HEK293 (cell line): ENCODE measurements at regions not wholly inside any gene's neighbourhood (a gene's known extent, or its start where the extent isn't known, plus 50 kb on each side); places are given as distances from the start of the nearest gene placed in this dataset.

Experiments used
- CTCF ChIA-PET: fragments of 350-600 bp; formaldehyde crosslinking; extraction: SDS; loops from one replicate; lab custom pipeline; 2021; ENCODE audit warnings: antibody characterized with exemption; lab: Yijun Ruan, JAX
- POLR2A ChIA-PET: fragments of 300-600 bp; formaldehyde crosslinking; extraction: SDS; loops from one replicate; lab custom pipeline; 2020; ENCODE audit warnings: antibody characterized with exemption, inconsistent platforms; lab: Yijun Ruan, JAX
- H3K27ac ChIP-seq: fragments of 200-500 bp; sonication (Bioruptor generic); 2 replicates; pipeline ENCODE4 v1.5.1; 2014; ENCODE audit warnings: low read depth, low read length, control low read depth, inconsistent platforms; ENCODE audit errors: extremely low read depth
- H3K36me3 ChIP-seq, 2 experiments: fragments of 200-500 bp in 1 of 2; sonication (Bioruptor generic) in 1 of 2; 1 replicate in 1 of 2; 2 replicates in 1 of 2; pipeline ENCODE4 v1.5.1; 2014 to 2017; ENCODE audit warnings: inconsistent platforms in 2 of 2, low read length in 2 of 2; ENCODE audit not compliant: control insufficient read depth in 2 of 2, insufficient read depth in 1 of 2
- H3K4me1 ChIP-seq: fragments of 200-500 bp; sonication (Bioruptor generic); 2 replicates; pipeline ENCODE4 v1.5.1; 2014; ENCODE audit warnings: mild to moderate bottlenecking, low read length, inconsistent platforms; ENCODE audit not compliant: control insufficient read depth, insufficient read depth
- H3K4me3 ChIP-seq: 2 replicates; pipeline ENCODE4 v1.5.1; 2011; ENCODE audit warnings: low read depth, mild to moderate bottlenecking, control low read depth, low read length, moderate library complexity
- H3K9me3 ChIP-seq: fragments of 200-500 bp; sonication (Bioruptor generic); 2 replicates; pipeline ENCODE4 v1.5.1; 2014; ENCODE audit warnings: low read depth, low read length, inconsistent platforms; ENCODE audit not compliant: control insufficient read depth, insufficient read depth
- HOXC10 ChIP-seq: sonication (generic); formaldehyde crosslinking; IDR thresholded peaks from 2 replicates; pipeline ENCODE4 v1.8.1; 2023; ENCODE audit warnings: mild to moderate bottlenecking, missing genetic modification reagents
- HOXD13 ChIP-seq: sonication (generic); formaldehyde crosslinking; IDR thresholded peaks from 2 replicates; pipeline ENCODE4 v1.8.0; 2022; ENCODE audit warnings: missing genetic modification reagents, borderline replicate concordance
- PRDM1 ChIP-seq: fragments of 450-650 bp; formaldehyde crosslinking; IDR thresholded peaks from 2 replicates; pipeline ENCODE4; 2016; ENCODE audit warnings: missing biosample characterization, missing genetic modification characterization
- SALL2 ChIP-seq: fragments of 450-650 bp; formaldehyde crosslinking; IDR thresholded peaks from 2 replicates; pipeline ENCODE4 v1.5.0; 2017; ENCODE audit warnings: missing biosample characterization, mild to moderate bottlenecking, missing genetic modification characterization, borderline replicate concordance
- ZNF112 ChIP-seq: fragments of 450-650 bp; formaldehyde crosslinking; IDR thresholded peaks from 2 replicates; pipeline ENCODE4 v1.5.0; 2017; ENCODE audit warnings: missing biosample characterization, missing genetic modification characterization
- ZNF121 ChIP-seq: fragments of 450-650 bp; formaldehyde crosslinking; IDR thresholded peaks from 2 replicates; pipeline ENCODE4 v1.5.1; 2016; ENCODE audit warnings: missing biosample characterization, missing genetic modification characterization
- ZNF146 ChIP-seq: fragments of 450-650 bp; formaldehyde crosslinking; IDR thresholded peaks from 2 replicates; pipeline ENCODE4 v1.5.1; 2016; ENCODE audit warnings: missing biosample characterization, missing genetic modification characterization
- ZNF19 ChIP-seq: fragments of 450-650 bp; formaldehyde crosslinking; IDR thresholded peaks from 2 replicates; pipeline ENCODE4; 2016; ENCODE audit warnings: missing biosample characterization, missing genetic modification characterization, low read depth
- ZNF221 ChIP-seq: fragments of 450-650 bp; formaldehyde crosslinking; IDR thresholded peaks from 2 replicates; pipeline ENCODE4 v1.5.1; 2017; ENCODE audit warnings: missing biosample characterization, missing genetic modification characterization, borderline replicate concordance
- ZNF239 ChIP-seq: fragments of 450-650 bp; formaldehyde crosslinking; IDR thresholded peaks from 2 replicates; pipeline ENCODE4 v1.5.1; 2016; ENCODE audit warnings: missing biosample characterization, missing genetic modification characterization
- ZNF292 ChIP-seq: fragments of 450-650 bp; formaldehyde crosslinking; IDR thresholded peaks from 2 replicates; pipeline ENCODE4 v1.5.1; 2016; ENCODE audit warnings: low read depth, missing biosample characterization, missing genetic modification characterization, borderline replicate concordance
- ZNF335 ChIP-seq: fragments of 450-650 bp; formaldehyde crosslinking; conservative IDR thresholded peaks from 2 replicates; pipeline ENCODE4 v1.5.1; 2016; ENCODE audit warnings: missing biosample characterization, missing genetic modification characterization
- ZNF366 ChIP-seq: fragments of 450-650 bp; formaldehyde crosslinking; conservative IDR thresholded peaks from 2 replicates; pipeline ENCODE4 v1.5.1; 2016; ENCODE audit warnings: missing biosample characterization, missing genetic modification characterization
- ZNF423 ChIP-seq: fragments of 450-650 bp; formaldehyde crosslinking; IDR thresholded peaks from 2 replicates; pipeline ENCODE4 v1.5.1; 2016; ENCODE audit warnings: missing biosample characterization, missing genetic modification characterization
- ZNF521 ChIP-seq: fragments of 450-650 bp; formaldehyde crosslinking; IDR thresholded peaks from 2 replicates; pipeline ENCODE4 v1.5.1; 2017; ENCODE audit warnings: missing biosample characterization, mild to moderate bottlenecking, missing genetic modification characterization
- ZNF544 ChIP-seq: fragments of 450-650 bp; formaldehyde crosslinking; IDR thresholded peaks from 2 replicates; pipeline ENCODE4 v1.5.0; 2017; ENCODE audit warnings: missing biosample characterization, missing genetic modification characterization
- ZNF548 ChIP-seq: fragments of 450-650 bp; formaldehyde crosslinking; IDR thresholded peaks from 2 replicates; pipeline ENCODE4 v1.5.1; 2016; ENCODE audit warnings: missing biosample characterization, missing genetic modification characterization
- ZNF555 ChIP-seq: fragments of 450-650 bp; formaldehyde crosslinking; conservative IDR thresholded peaks from 2 replicates; pipeline ENCODE4 v1.5.1; 2017; ENCODE audit warnings: missing biosample characterization, mild to moderate bottlenecking, missing genetic modification characterization, inconsistent platforms
- ZNF560 ChIP-seq: fragments of 450-650 bp; formaldehyde crosslinking; IDR thresholded peaks from 2 replicates; pipeline ENCODE4 v1.5.1; 2017; ENCODE audit warnings: missing biosample characterization, missing genetic modification characterization, borderline replicate concordance
- ZNF585B ChIP-seq: fragments of 450-650 bp; formaldehyde crosslinking; IDR thresholded peaks from 2 replicates; pipeline ENCODE4 v1.5.1; 2016; ENCODE audit warnings: missing biosample characterization, missing genetic modification characterization
- ZNF623 ChIP-seq: fragments of 450-650 bp; formaldehyde crosslinking; IDR thresholded peaks from 2 replicates; pipeline ENCODE4 v1.5.1; 2016; ENCODE audit warnings: missing biosample characterization, missing genetic modification characterization
- ZNF629 ChIP-seq: fragments of 450-650 bp; formaldehyde crosslinking; IDR thresholded peaks from 2 replicates; pipeline ENCODE4 v1.5.1; 2017; ENCODE audit warnings: missing biosample characterization, missing genetic modification characterization
- ZNF664 ChIP-seq: fragments of 450-650 bp; formaldehyde crosslinking; IDR thresholded peaks from 2 replicates; pipeline ENCODE4 v1.5.1; 2016; ENCODE audit warnings: missing biosample characterization, missing genetic modification characterization
- ZNF791 ChIP-seq: fragments of 450-650 bp; formaldehyde crosslinking; IDR thresholded peaks from 2 replicates; pipeline ENCODE4 v1.5.1; 2016; ENCODE audit warnings: missing biosample characterization, missing genetic modification characterization
- TF ChIP-seq, protein P1 (sequence below): fragments of 450-650 bp; formaldehyde crosslinking; optimal IDR thresholded peaks from 2 replicates; pipeline ENCODE3; 2016; ENCODE audit warnings: missing biosample characterization, mild to moderate bottlenecking, missing genetic modification characterization
- TF ChIP-seq, protein P2 (sequence below): fragments of 450-650 bp; formaldehyde crosslinking; IDR thresholded peaks from 2 replicates; pipeline ENCODE4 v1.5.1; 2017; ENCODE audit warnings: missing biosample characterization, missing genetic modification characterization
- TF ChIP-seq, protein P3 (sequence below): fragments of 450-650 bp; formaldehyde crosslinking; IDR thresholded peaks from 2 replicates; pipeline ENCODE4 v1.5.1; 2016; ENCODE audit warnings: missing biosample characterization, missing genetic modification characterization
- TF ChIP-seq, protein P4 (sequence below): fragments of 450-650 bp; formaldehyde crosslinking; IDR thresholded peaks from 2 replicates; pipeline ENCODE4 v1.5.1; 2016; ENCODE audit warnings: missing biosample characterization, missing genetic modification characterization

DNA sequence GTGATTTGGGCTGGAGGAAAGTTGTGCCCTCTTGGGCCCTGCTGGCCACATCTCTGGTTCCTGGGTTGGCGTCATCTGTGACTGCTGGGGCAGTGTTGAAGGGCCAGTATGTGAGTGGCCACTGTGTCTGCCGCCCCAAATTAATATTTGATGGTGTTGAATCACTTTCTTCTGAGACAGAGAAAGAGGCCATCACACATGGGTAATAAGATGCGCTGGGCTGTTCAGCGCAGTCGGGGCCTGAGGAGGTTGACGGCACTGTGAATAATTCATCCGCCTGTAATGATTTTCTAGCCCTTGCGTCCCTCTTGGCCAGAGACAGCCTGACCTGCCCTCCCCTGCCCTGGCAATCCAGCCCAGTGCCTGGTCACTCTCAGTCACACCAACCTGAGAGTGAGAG lies 56.2 kb upstream of the BEGAIN start (continued):
- no peak for TF ChIP-seq ZNF423 (tag by site-specific recombination)
- no peak for TF ChIP-seq ZNF623
- TF ChIP-seq ZNF335 (tag by site-specific recombination), result no peak
- no peak for TF ChIP-seq ZNF112 (tag by site-specific recombination)
- no peak for TF ChIP-seq SALL2 (tag by site-specific recombination)
- TF ChIP-seq ZNF146 (tag by site-specific recombination), result no peak
- TF ChIP-seq ZNF292, result no peak
- no peak for TF ChIP-seq ZNF19 (tag by site-specific recombination)

DNA sequence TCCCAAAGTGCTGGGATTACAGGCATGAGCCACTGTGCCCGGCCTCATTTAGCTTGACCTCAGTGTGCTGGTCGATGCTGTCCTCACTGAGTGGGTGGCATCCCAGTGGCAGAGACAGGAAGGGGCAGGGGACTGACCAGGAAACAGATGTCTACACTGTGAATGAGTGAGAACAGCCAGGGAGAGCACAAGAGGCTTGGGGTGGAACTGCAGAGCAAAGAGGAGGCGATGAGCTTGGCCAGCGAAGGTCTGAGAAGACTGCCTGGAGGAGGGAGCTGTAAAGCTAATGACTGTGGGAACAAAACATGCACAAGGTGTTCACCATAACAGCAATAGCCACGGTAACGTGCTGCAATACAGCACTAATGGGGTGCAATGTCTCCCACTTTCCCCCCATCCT lies 57.2 kb upstream of the BEGAIN start:
- H3K9me3 ChIP-seq, result no peaks in the 10 kb centered on the region
- H3K27ac ChIP-seq, result no peak overlapping the region
- no peak overlapping the region for H3K4me3 ChIP-seq
- TF ChIP-seq ZNF664 (no peak), ZNF221 (tag by site-specific recombination) (no peak), ZNF521 (tag by site-specific recombination) (no peak), ZNF548 (tag by site-specific recombination) (no peak), ZNF544 (tag by site-specific recombination) (no peak), HOXD13 (CRISPR knock-in tag) (no peak), ZNF555 (tag by site-specific recombination) (no peak), PRDM1 (tag by site-specific recombination) (no peak), HOXC10 (no peak), ZNF791 (no peak), ZNF585B (tag by site-specific recombination) (no peak), ZNF560 (tag by site-specific recombination) (no peak)
- TF ChIP-seq, protein P1, sequence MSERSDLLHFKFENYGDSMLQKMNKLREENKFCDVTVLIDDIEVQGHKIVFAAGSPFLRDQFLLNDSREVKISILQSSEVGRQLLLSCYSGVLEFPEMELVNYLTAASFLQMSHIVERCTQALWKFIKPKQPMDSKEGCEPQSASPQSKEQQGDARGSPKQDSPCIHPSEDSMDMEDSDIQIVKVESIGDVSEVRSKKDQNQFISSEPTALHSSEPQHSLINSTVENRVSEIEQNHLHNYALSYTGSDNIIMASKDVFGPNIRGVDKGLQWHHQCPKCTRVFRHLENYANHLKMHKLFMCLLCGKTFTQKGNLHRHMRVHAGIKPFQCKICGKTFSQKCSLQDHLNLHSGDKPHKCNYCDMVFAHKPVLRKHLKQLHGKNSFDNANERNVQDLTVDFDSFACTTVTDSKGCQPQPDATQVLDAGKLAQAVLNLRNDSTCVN (tag by site-specific recombination), result no peak
- TF ChIP-seq, protein P2, sequence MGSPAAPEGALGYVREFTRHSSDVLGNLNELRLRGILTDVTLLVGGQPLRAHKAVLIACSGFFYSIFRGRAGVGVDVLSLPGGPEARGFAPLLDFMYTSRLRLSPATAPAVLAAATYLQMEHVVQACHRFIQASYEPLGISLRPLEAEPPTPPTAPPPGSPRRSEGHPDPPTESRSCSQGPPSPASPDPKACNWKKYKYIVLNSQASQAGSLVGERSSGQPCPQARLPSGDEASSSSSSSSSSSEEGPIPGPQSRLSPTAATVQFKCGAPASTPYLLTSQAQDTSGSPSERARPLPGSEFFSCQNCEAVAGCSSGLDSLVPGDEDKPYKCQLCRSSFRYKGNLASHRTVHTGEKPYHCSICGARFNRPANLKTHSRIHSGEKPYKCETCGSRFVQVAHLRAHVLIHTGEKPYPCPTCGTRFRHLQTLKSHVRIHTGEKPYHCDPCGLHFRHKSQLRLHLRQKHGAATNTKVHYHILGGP (tag by site-specific recombination), result no peak
- TF ChIP-seq, all 188 proteins: peak for 0
- ChIA-PET POLR2A (no interaction called here), CTCF (interaction anchor here (0.6 to 4.3 kb wide), 10 partner anchors 16 to 260 kb away, joined by 3 to 144 read pairs (median 14); no protein-coding TSS in a partner anchor)
- no peaks in the 10 kb centered on the region for H3K36me3 ChIP-seq
- H3K4me1 ChIP-seq, result peaks cover 2% of the 10 kb centered on the region; the same call in 1 of the 2 replicates

DNA sequence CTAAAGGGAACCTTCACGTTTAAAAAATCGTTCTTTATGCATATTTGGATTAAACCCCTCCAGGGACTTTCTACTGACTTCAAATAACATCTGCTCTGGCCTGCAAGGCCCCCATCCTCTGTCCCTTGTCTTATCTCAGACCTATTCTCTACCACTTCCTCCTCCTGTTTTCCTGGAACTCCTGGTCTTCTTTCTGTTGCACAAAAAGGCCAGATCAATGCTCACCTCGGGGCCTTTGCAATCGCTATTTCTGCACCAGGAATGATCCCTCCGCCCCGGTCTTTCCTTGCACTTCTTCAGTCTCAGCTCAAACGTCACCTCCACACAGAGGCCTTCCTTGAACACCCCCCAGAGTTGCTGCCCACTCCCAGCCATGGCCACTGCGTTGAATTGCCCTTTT lies 57.6 kb upstream of the BEGAIN start:
- H3K4me1 ChIP-seq, result peaks cover 2% of the 10 kb centered on the region; the same call in 1 of the 2 replicates
- H3K36me3 ChIP-seq, result no peaks in the 10 kb centered on the region
- H3K4me3 ChIP-seq, result no peak overlapping the region
- CTCF ChIA-PET, result interaction anchor here (0.6 to 4.3 kb wide), 17 partner anchors 11 to 1025 kb away, joined by 3 to 144 read pairs (median 10); no protein-coding TSS in a partner anchor
- no peaks in the 10 kb centered on the region for H3K9me3 ChIP-seq
- no peak overlapping the region for H3K27ac ChIP-seq
- POLR2A ChIA-PET, result no interaction called here
- TF ChIP-seq, protein P3, sequence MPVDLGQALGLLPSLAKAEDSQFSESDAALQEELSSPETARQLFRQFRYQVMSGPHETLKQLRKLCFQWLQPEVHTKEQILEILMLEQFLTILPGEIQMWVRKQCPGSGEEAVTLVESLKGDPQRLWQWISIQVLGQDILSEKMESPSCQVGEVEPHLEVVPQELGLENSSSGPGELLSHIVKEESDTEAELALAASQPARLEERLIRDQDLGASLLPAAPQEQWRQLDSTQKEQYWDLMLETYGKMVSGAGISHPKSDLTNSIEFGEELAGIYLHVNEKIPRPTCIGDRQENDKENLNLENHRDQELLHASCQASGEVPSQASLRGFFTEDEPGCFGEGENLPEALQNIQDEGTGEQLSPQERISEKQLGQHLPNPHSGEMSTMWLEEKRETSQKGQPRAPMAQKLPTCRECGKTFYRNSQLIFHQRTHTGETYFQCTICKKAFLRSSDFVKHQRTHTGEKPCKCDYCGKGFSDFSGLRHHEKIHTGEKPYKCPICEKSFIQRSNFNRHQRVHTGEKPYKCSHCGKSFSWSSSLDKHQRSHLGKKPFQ (tag by site-specific recombination), result no peak
- TF ChIP-seq ZNF629 (tag by site-specific recombination) (no peak), ZNF366 (no peak), ZNF121 (tag by site-specific recombination) (no peak), ZNF239 (tag by site-specific recombination) (no peak), ZNF521 (tag by site-specific recombination) (no peak)
- TF ChIP-seq, protein P4, sequence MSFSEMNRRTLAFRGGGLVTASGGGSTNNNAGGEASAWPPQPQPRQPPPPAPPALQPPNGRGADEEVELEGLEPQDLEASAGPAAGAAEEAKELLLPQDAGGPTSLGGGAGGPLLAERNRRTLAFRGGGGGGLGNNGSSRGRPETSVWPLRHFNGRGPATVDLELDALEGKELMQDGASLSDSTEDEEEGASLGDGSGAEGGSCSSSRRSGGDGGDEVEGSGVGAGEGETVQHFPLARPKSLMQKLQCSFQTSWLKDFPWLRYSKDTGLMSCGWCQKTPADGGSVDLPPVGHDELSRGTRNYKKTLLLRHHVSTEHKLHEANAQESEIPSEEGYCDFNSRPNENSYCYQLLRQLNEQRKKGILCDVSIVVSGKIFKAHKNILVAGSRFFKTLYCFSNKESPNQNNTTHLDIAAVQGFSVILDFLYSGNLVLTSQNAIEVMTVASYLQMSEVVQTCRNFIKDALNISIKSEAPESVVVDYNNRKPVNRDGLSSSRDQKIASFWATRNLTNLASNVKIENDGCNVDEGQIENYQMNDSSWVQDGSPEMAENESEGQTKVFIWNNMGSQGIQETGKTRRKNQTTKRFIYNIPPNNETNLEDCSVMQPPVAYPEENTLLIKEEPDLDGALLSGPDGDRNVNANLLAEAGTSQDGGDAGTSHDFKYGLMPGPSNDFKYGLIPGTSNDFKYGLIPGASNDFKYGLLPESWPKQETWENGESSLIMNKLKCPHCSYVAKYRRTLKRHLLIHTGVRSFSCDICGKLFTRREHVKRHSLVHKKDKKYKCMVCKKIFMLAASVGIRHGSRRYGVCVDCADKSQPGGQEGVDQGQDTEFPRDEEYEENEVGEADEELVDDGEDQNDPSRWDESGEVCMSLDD (tag by site-specific recombination), result no peak
